Spleen (tissue), 11 donors: ENCODE measurements at regions not wholly inside any gene's neighbourhood (a gene's known extent, or its start where the extent isn't known, plus 50 kb on each side); places are given as distances from the start of the nearest gene placed in this dataset.

Source experiments
- DNase-seq: peaks from one replicate; pipeline ENCODE4 v3.0.0-alpha.2; 2020
- H3K27ac ChIP-seq, 8 donors: fragments of 200-600 bp; sonication (generic) in 7 of 8; 1 replicate in 4 of 8; 2 replicates in 4 of 8; pipeline versions ENCODE4 v1.5.0 to v1.8.0; 2016 to 2021; ENCODE audit warnings: inconsistent platforms in 4 of 8, mild to moderate bottlenecking in 4 of 8, moderate library complexity in 1 of 8
- H3K27me3 ChIP-seq, 7 donors: fragments of 200-600 bp; sonication (generic) in 6 of 7; replicated peaks in 1 of 7; 1 replicate in 4 of 7; 2 replicates in 3 of 7; pipeline versions ENCODE4 v1.5.0 to v1.8.0; 2016 to 2021; ENCODE audit warnings: inconsistent platforms in 3 of 7, mild to moderate bottlenecking in 1 of 7
- H3K36me3 ChIP-seq, 6 donors: fragments of 200-600 bp; sonication (generic) in 5 of 6; 1 replicate in 4 of 6; 2 replicates in 2 of 6; pipeline versions ENCODE4 v1.5.0 to v1.8.0; 2016 to 2021; ENCODE audit warnings: inconsistent platforms in 2 of 6
- H3K4me1 ChIP-seq, 6 donors: fragments of 200-600 bp; sonication (generic) in 5 of 6; 1 replicate in 3 of 6; 2 replicates in 3 of 6; pipeline versions ENCODE4 v1.5.0 to v1.8.0; 2016 to 2021; ENCODE audit warnings: inconsistent platforms in 3 of 6
- H3K4me3 ChIP-seq, 8 donors: fragments of 200-600 bp; sonication (generic) in 7 of 8; 1 replicate in 4 of 8; 2 replicates in 4 of 8; pipeline versions ENCODE4 v1.5.0 to v1.8.0; 2016 to 2021; ENCODE audit warnings: inconsistent platforms in 4 of 8, mild to moderate bottlenecking in 4 of 8, moderate library complexity in 2 of 8
- H3K9me3 ChIP-seq, 8 donors: fragments of 200-600 bp; sonication (generic) in 7 of 8; 1 replicate in 4 of 8; 2 replicates in 4 of 8; pipeline versions ENCODE4 v1.5.0 to v1.8.0; 2016 to 2021; ENCODE audit warnings: inconsistent platforms in 4 of 8
- POLR2A ChIP-seq, 3 donors: fragments of 450-650 bp; IDR thresholded peaks; one replicate each; pipeline ENCODE4 v1.5.1; 2017; ENCODE audit warnings: antibody characterized with exemption in 3 of 3, mild to moderate bottlenecking in 1 of 3
- POLR2AphosphoS5 ChIP-seq, 3 donors: sonication (generic); formaldehyde crosslinking; IDR thresholded peaks; one replicate each; pipeline ENCODE4 v1.5.1; 2017; ENCODE audit warnings: antibody characterized with exemption in 3 of 3
- WGBS, 5 donors: extraction: QIAGEN DNeasy Blood & Tissue Kit in 3 of 5; methylation state at CpG; one replicate each; pipeline versions ENCODE4 v1.1.5 to v1.1.7; 2013 to 2018; 5-methylcytosine and 5-hydroxymethylcytosine counted together
- intact Hi-C: fragments of 100-400 bp; cut with DNase I; formaldehyde crosslinking; loops from one replicate; pipeline ENCODE4 v1.15.0; 2023; ENCODE audit warnings: low total_unique reads
- TF ChIP-seq, protein P1 (sequence below), 11 experiments: fragments of 200-600 bp in 7 of 11; fragments of 450-650 bp in 4 of 11; sonication (generic) in 4 of 11; IDR thresholded peaks in 8 of 11; conservative IDR thresholded peaks in 3 of 11; 1 replicate in 7 of 11; 2 replicates in 4 of 11; pipeline versions ENCODE4 v1.4.0 to v1.8.0; 2016 to 2021; ENCODE audit warnings: antibody characterized with exemption in 11 of 11, inconsistent platforms in 4 of 11, mild to moderate bottlenecking in 1 of 11
- donor health status: healthy with polysubstance abuse.
- donor health status: DM: no; HTN: no; CAD: no; lungs with moderate emphysema.
- donor health status: DM: no; HTN: no; CAD: no.
- donor health status: Bipolar disorder and iron deficiency.
- donor health status: healthy.
- donor health status: DM: no; HTN: no; CAD: no.
- donor health status: DM: yes; HTN: yes; CAD: no.

DNA sequence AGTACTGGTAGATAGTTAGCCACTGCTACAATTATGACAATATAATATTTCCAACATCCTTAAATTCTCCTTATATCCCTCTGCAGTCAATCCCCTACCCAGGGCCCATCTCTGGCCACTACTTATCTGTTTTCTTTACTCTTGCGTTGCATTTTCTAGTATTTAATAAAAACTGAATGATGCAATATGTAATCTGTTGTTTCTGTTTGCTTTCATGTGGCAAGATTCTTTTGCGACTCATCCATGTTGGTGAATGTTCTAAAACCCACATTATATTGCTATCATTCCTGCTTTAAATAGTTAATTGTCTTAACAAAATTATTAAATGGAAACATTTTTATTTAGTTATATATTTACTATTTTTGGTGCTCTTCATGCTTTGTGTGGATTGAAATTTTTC lies 338.5 kb downstream of the MDFIC start:
- Histone ChIP-seq H3K27ac (no peak overlapping the region), H3K9me3 (no peaks in the 10 kb centered on the region), H3K4me3 (no peak overlapping the region), H3K27me3 (no peaks in the 10 kb centered on the region), H3K4me1 (no peaks in the 10 kb centered on the region), H3K36me3 (no peaks in the 10 kb centered on the region)
- intact Hi-C loops = no loop called here
- DNase-seq = no peak
- 85 to 95% (median 93%) methylated on average over 2 of the region's 2 CpGs for WGBS, 5 donors
- TF ChIP-seq, protein P1, sequence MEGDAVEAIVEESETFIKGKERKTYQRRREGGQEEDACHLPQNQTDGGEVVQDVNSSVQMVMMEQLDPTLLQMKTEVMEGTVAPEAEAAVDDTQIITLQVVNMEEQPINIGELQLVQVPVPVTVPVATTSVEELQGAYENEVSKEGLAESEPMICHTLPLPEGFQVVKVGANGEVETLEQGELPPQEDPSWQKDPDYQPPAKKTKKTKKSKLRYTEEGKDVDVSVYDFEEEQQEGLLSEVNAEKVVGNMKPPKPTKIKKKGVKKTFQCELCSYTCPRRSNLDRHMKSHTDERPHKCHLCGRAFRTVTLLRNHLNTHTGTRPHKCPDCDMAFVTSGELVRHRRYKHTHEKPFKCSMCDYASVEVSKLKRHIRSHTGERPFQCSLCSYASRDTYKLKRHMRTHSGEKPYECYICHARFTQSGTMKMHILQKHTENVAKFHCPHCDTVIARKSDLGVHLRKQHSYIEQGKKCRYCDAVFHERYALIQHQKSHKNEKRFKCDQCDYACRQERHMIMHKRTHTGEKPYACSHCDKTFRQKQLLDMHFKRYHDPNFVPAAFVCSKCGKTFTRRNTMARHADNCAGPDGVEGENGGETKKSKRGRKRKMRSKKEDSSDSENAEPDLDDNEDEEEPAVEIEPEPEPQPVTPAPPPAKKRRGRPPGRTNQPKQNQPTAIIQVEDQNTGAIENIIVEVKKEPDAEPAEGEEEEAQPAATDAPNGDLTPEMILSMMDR (IDR thresholded peaks at IDR 0.05 in 8 of 11, conservative IDR thresholded peaks at IDR 0.05 in 3 of 11) = no peak
- TF ChIP-seq POLR2AphosphoS5 (IDR thresholded peaks at IDR 0.05) (no peak), POLR2A (IDR thresholded peaks at IDR 0.05) (no peak)

DNA sequence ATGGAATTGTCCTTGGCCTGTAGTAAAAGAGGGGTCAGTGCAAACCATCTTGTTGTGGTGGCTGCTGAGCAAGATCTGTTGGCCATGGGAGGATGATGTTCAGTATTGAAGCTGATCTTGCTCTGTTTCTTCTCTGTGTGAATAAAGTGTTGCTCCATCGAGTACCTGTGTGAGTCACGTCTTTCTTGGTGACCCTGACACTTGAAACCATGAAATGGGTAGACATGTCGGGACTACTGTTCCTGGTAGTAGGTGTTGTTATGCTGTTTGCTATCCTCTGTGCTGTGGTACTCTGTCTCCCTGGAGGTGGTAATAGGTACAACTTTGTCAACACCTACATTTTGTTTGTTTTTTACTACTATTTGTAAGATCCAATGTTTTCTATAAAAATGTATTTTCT lies 330.6 kb downstream of the MDFIC start:
- Histone ChIP-seq H3K4me3 (no peak overlapping the region), H3K4me1 (no peaks in the 10 kb centered on the region), H3K27me3 (no peaks in the 10 kb centered on the region), H3K9me3 (no peaks in the 10 kb centered on the region), H3K27ac (no peak overlapping the region), H3K36me3 (no peaks in the 10 kb centered on the region)
- TF ChIP-seq POLR2A (IDR thresholded peaks at IDR 0.05) (no peak), POLR2AphosphoS5 (IDR thresholded peaks at IDR 0.05) (no peak)
- TF ChIP-seq, protein P1 (IDR thresholded peaks at IDR 0.05 in 8 of 11, conservative IDR thresholded peaks at IDR 0.05 in 3 of 11) = no peak
- no peak for DNase-seq
- 82 to 98% (median 88%) methylated on average over 3 of the region's 3 CpGs for WGBS, 5 donors
- intact Hi-C loops = no loop called here

DNA sequence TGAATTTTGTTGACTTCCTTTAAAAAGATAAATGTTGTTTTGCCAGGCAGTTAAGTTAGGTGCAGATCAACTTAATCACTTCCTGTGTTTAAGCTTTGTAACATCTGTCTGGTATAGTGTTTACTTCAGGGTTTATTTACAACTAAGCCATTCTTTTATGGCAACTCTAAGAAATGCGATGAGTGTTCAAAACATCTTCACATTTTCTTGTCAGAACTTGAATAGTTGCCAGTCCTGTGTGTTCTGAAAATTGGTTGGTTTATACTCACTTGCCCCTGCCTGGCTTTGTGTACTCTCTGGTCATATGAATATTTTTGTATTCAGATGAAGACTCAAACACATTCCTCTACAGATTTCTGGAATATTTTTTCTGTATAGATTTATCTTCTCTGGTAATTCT lies 327.2 kb downstream of the MDFIC start:
- H3K27me3 ChIP-seq = no peaks in the 10 kb centered on the region
- no peak for DNase-seq
- TF ChIP-seq POLR2A (IDR thresholded peaks at IDR 0.05) = no peak
- no peak for TF ChIP-seq POLR2AphosphoS5 (IDR thresholded peaks at IDR 0.05)
- TF ChIP-seq, protein P1 (IDR thresholded peaks at IDR 0.05 in 8 of 11, conservative IDR thresholded peaks at IDR 0.05 in 3 of 11) = no peak
- H3K9me3 ChIP-seq = peaks cover 0 to 17% (median 0%) of the 10 kb centered on the region in 8 donors
- no peaks in the 10 kb centered on the region for H3K4me1 ChIP-seq
- 54 to 82% (median 66%) methylated on average over 1 of the region's 1 CpG for WGBS, 5 donors
- no peak overlapping the region for H3K27ac ChIP-seq
- intact Hi-C loops = no loop called here
- no peaks in the 10 kb centered on the region for H3K36me3 ChIP-seq
- no peak overlapping the region for H3K4me3 ChIP-seq

DNA sequence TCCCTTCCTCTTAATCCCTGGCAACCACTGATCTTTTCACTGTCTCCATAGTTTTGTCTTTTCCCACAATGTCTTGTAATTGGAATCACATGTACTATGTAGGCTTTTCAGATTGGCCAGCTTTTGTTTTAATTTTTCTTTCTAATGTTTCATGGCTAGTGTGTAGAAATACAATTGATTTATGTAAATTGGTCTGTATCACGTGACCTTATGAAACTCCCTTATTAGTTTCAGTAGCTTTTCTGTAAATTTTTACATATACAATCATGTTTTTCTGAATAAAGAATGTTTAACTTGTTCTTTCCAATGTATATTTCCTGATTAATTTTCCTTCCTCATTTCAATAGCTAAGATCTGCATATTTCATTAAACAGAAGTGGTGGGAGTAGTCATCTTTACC lies 319.3 kb downstream of the MDFIC start:
- peaks cover 0 to 27% (median 2%) of the 10 kb centered on the region in 8 donors for H3K9me3 ChIP-seq
- H3K4me3 ChIP-seq = no peak overlapping the region
- H3K27ac ChIP-seq = no peak overlapping the region
- no peaks in the 10 kb centered on the region for H3K4me1 ChIP-seq
- no peaks in the 10 kb centered on the region for H3K36me3 ChIP-seq
- 66 to 77% (median 74%) methylated on average over 1 of the region's 1 CpG for WGBS, 5 donors
- no peaks in the 10 kb centered on the region for H3K27me3 ChIP-seq
- no peak for TF ChIP-seq POLR2A (IDR thresholded peaks at IDR 0.05)
- no peak for TF ChIP-seq POLR2AphosphoS5 (IDR thresholded peaks at IDR 0.05)
- TF ChIP-seq, protein P1 (IDR thresholded peaks at IDR 0.05 in 8 of 11, conservative IDR thresholded peaks at IDR 0.05 in 3 of 11) = no peak
- intact Hi-C loops = no loop called here
- no peak for DNase-seq
